CD4-positive, CD25-positive, alpha-beta regulatory T cell (primary cell): ENCODE measurements at regions not wholly inside any gene's neighbourhood (a gene's known extent, or its start where the extent isn't known, plus 50 kb on each side); places are given as distances from the start of the nearest gene placed in this dataset.

Experiments used
- ATAC-seq, 2 donors: fragments of 150-1000 bp; cut with Tn5 transposase; one replicate each; pipeline ENCODE4 v1.10.0; 2021; ENCODE audit warnings: low read depth in 2 of 2, moderate number of reproducible peaks in 2 of 2, moderate library complexity in 1 of 2
- DNase-seq, 3 donors: peaks; one replicate each; pipeline versions ENCODE4 v3.0.0 to v3.0.0-alpha.2; 2012 to 2022; ENCODE audit warnings: mixed read lengths in 1 of 3
- H3K27ac ChIP-seq: one replicate; pipeline ENCODE4 v1.7.0; 2013; ENCODE audit warnings: mild to moderate bottlenecking, low read length; ENCODE audit not compliant: insufficient read depth, poor library complexity, severe bottlenecking
- H3K27me3 ChIP-seq: one replicate; pipeline ENCODE4 v1.7.0; 2013; ENCODE audit warnings: low read length; ENCODE audit not compliant: control insufficient read depth, insufficient read depth
- H3K36me3 ChIP-seq: one replicate; pipeline ENCODE4 v1.7.0; 2013; ENCODE audit warnings: mild to moderate bottlenecking, low read length, moderate library complexity; ENCODE audit not compliant: control insufficient read depth, insufficient read depth
- H3K4me1 ChIP-seq: 2 replicates; pipeline ENCODE4 v1.7.0; 2013; ENCODE audit warnings: mild to moderate bottlenecking, low read length; ENCODE audit not compliant: insufficient read depth, control insufficient read depth, poor library complexity, severe bottlenecking
- H3K4me3 ChIP-seq: one replicate; pipeline ENCODE4 v1.7.0; 2013; ENCODE audit warnings: low read depth, mild to moderate bottlenecking, low read length, moderate library complexity
- H3K9me3 ChIP-seq, 2 experiments: 1 replicate in 1 of 2; 2 replicates in 1 of 2; pipeline ENCODE4 v1.7.0; 2013; ENCODE audit warnings: low read length in 2 of 2, mild to moderate bottlenecking in 1 of 2, moderate library complexity in 1 of 2; ENCODE audit not compliant: control insufficient read depth in 2 of 2
- H3K27ac Mint-ChIP-seq, 3 donors: one replicate each; pipeline ENCODE4 v1.8.0; 2020 to 2022; ENCODE audit warnings: mild to moderate bottlenecking in 3 of 3, mixed read lengths in 3 of 3, moderate library complexity in 2 of 3
- H3K27me3 Mint-ChIP-seq: one replicate; pipeline ENCODE4 v1.8.0; 2022; ENCODE audit warnings: mild to moderate bottlenecking, mixed read lengths
- H3K36me3 Mint-ChIP-seq: one replicate; pipeline ENCODE4 v1.8.0; 2020; ENCODE audit warnings: mixed read lengths
- H3K4me1 Mint-ChIP-seq, 4 donors: one replicate each; pipeline ENCODE4 v1.8.0; 2020 to 2022; ENCODE audit warnings: mixed read lengths in 4 of 4, mild to moderate bottlenecking in 1 of 4
- H3K4me3 Mint-ChIP-seq, 4 donors: one replicate each; pipeline ENCODE4 v1.8.0; 2020 to 2022; ENCODE audit warnings: mild to moderate bottlenecking in 4 of 4, mixed read lengths in 4 of 4, moderate library complexity in 3 of 4
- H3K9me3 Mint-ChIP-seq, 7 donors: one replicate each; pipeline ENCODE4 v1.8.0; 2020 to 2022; ENCODE audit warnings: mixed read lengths in 7 of 7, mild to moderate bottlenecking in 3 of 7, moderate library complexity in 2 of 7

DNA sequence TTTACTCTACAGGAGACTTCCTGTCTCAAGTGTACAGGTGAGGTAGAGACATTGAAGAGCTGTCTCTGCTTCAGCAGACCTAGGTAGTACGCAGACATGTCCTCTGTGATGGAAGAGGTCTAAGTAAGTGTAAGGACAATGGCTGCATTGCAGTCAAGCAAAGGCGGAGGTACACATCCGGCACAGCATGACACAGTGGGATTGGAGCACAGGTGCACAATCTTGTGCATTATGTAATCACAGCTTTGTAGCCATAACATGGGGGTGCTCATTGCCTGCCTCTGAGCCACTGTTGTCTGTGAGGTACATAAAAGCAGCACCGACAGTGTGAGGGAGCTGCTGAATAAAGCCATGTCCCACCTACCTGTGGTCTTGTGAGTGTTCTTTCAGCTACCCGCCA, 66.4 kb upstream of the CCDC190 start:
- Mint-ChIP-seq H3K4me1 (no peaks in the 10 kb centered on the region), H3K27ac (no peak overlapping the region), H3K27me3 (peaks cover 11% of the 10 kb centered on the region), H3K4me3 (no peak overlapping the region), H3K36me3 (no peaks in the 10 kb centered on the region), H3K9me3 (no peaks in the 10 kb centered on the region)
- no peak overlapping the region for H3K27ac ChIP-seq
- no peaks in the 10 kb centered on the region for H3K36me3 ChIP-seq
- DNase-seq (no peak), ATAC-seq (no peak)
- H3K9me3 ChIP-seq, result no peaks in the 10 kb centered on the region
- H3K4me1 ChIP-seq, result no peaks in the 10 kb centered on the region
- peaks cover 6% of the 10 kb centered on the region for H3K27me3 ChIP-seq
- no peak overlapping the region for H3K4me3 ChIP-seq

DNA sequence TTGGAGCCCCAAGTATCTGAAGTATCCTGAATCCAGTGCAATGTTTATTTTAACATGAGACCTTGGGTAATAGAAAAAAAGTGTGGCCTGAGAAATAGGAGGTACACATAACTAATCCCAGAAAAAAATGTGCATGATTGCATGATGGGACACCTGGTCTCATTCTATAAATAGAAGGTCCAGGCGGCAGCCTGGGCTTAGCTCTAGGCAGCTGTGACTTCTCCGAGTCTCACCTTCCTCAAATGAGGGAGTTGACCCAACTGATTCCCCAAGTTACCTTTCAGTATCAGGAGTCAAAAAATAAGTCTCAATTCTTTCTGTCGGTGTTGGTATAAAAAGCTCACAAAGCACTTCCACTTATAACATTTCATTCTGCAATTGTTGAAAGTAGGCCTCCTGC, 65.9 kb upstream of the CCDC190 start:
- H3K36me3 ChIP-seq, result no peaks in the 10 kb centered on the region
- H3K4me1 ChIP-seq, result no peaks in the 10 kb centered on the region
- H3K9me3 ChIP-seq, result no peaks in the 10 kb centered on the region
- no peaks in the 10 kb centered on the region for H3K4me1 Mint-ChIP-seq
- H3K9me3 Mint-ChIP-seq, result no peaks in the 10 kb centered on the region
- ATAC-seq, result no peak
- H3K27ac Mint-ChIP-seq, result no peak overlapping the region
- no peak overlapping the region for H3K4me3 Mint-ChIP-seq
- no peak overlapping the region for H3K27ac ChIP-seq
- peaks cover 6% of the 10 kb centered on the region for H3K27me3 ChIP-seq
- no peak overlapping the region for H3K4me3 ChIP-seq
- no peak for DNase-seq
- H3K27me3 Mint-ChIP-seq, result peaks cover 6% of the 10 kb centered on the region
- no peaks in the 10 kb centered on the region for H3K36me3 Mint-ChIP-seq

DNA sequence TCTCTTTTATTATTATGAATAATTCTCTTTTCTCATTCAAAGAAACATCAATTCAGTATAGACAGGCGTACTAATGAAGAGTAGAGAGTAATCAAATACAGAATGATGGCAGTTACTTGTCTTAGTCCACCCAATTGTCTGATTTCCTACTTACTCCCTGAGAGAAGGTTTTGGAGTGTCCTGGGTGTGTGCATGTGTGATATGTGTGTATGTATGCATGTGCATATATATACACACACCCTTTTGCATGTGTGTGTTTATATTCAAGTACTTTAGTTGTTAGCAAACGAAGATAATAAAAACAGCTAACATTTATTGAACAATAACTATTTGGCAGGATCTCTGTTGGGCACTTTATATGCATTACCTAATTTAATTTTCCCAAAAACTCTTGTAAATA, 63.2 kb upstream of the CCDC190 start:
- no peaks in the 10 kb centered on the region for H3K36me3 Mint-ChIP-seq
- DNase-seq, result no peak
- H3K27me3 ChIP-seq, result peaks cover 6% of the 10 kb centered on the region
- no peak overlapping the region for H3K4me3 ChIP-seq
- no peaks in the 10 kb centered on the region for H3K9me3 ChIP-seq
- no peak for ATAC-seq
- H3K4me1 ChIP-seq, result no peaks in the 10 kb centered on the region
- no peaks in the 10 kb centered on the region for H3K36me3 ChIP-seq
- H3K9me3 Mint-ChIP-seq, result peaks cover 0 to 2% (median 0%) of the 10 kb centered on the region in 7 donors
- H3K4me3 Mint-ChIP-seq, result no peak overlapping the region
- no peaks in the 10 kb centered on the region for H3K4me1 Mint-ChIP-seq
- no peak overlapping the region for H3K27ac ChIP-seq
- H3K27ac Mint-ChIP-seq, result no peak overlapping the region
- H3K27me3 Mint-ChIP-seq, result peaks cover 9% of the 10 kb centered on the region

DNA sequence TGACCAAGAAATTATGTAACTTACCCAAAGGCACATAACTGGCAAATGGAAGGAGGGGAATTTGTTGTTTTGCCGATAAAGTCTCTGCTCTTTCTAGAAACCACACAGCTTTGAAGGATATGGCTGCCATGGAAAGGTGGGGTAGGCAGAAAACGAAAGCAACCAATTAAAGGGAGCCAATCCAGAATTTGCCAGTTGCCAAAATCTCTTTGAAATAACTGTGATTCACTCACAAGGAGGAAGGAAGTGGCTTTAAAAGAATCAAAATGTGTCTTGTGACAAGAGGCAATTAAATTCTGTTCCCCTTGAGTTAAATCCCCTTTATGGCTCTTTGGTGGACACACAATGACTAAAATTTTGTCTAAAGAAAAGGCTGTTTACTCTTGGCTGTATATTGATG, 61.2 kb upstream of the CCDC190 start:
- Histone ChIP-seq H3K36me3 (no peaks in the 10 kb centered on the region), H3K4me3 (no peak overlapping the region), H3K4me1 (no peaks in the 10 kb centered on the region), H3K27me3 (peaks cover 4% of the 10 kb centered on the region), H3K27ac (no peak overlapping the region), H3K9me3 (no peaks in the 10 kb centered on the region)
- no peak for ATAC-seq
- no peak overlapping the region for H3K4me3 Mint-ChIP-seq
- H3K36me3 Mint-ChIP-seq, result no peaks in the 10 kb centered on the region
- peak in 1 of 3 donors; percentile 7 for DNase-seq
- H3K27me3 Mint-ChIP-seq, result peaks cover 13% of the 10 kb centered on the region
- no peak overlapping the region for H3K27ac Mint-ChIP-seq
- H3K9me3 Mint-ChIP-seq, result peaks cover 0 to 2% (median 0%) of the 10 kb centered on the region in 7 donors
- H3K4me1 Mint-ChIP-seq, result no peaks in the 10 kb centered on the region

DNA sequence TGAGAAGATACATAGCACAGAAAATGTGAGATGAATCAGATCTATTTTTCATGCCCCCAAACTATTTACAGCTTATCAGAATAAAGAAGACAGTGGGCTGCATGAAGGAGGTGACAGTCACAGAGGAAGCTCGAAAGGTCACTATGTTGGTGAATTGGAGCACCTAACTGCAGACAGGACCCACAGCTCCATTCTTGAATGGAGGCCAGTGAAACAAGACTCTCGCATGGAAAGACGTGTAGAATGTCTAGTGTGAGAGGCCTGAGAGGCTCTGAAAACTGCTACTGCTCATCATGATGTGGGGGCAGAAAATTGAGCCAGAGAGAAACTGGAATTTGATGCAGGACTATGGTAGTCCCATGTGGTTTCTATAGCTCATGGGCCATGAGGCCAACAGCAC, 60.3 kb upstream of the CCDC190 start:
- DNase-seq (no peak), ATAC-seq (no peak)
- Mint-ChIP-seq H3K4me1 (no peaks in the 10 kb centered on the region), H3K27ac (no peak overlapping the region), H3K27me3 (peaks cover 13% of the 10 kb centered on the region), H3K9me3 (peaks cover 0 to 3% (median 0%) of the 10 kb centered on the region in 7 donors), H3K4me3 (no peak overlapping the region), H3K36me3 (no peaks in the 10 kb centered on the region)
- H3K9me3 ChIP-seq, result no peaks in the 10 kb centered on the region
- no peaks in the 10 kb centered on the region for H3K4me1 ChIP-seq
- no peaks in the 10 kb centered on the region for H3K36me3 ChIP-seq
- H3K27me3 ChIP-seq, result peaks cover 4% of the 10 kb centered on the region
- H3K27ac ChIP-seq, result no peak overlapping the region
- no peak overlapping the region for H3K4me3 ChIP-seq

DNA sequence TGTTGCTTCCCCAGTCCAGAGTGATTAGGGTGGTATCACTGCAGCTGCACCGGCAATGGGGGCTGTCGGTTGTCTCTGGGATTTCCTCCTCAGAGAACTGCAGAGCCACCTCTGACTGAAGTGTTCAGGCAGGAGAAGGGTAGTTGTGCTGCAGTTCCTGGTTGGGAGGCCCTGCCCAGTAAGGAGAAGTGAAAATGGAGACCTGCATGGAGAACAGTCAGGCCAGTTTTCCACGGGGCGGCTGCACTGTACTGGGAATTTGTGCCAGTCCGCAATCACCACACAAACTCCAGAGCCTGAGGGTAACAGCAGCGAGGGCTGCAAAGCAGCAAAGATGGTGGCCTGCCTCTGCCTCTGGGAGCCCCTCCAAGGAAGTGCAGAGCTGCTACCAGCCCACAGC, 58.1 kb upstream of the CCDC190 start:
- H3K4me3 ChIP-seq, result no peak overlapping the region
- H3K27ac ChIP-seq, result no peak overlapping the region
- H3K9me3 Mint-ChIP-seq, result peaks cover 0 to 6% (median 4%) of the 10 kb centered on the region in 7 donors
- H3K36me3 ChIP-seq, result no peaks in the 10 kb centered on the region
- ATAC-seq, result no peak
- H3K9me3 ChIP-seq, result no peaks in the 10 kb centered on the region
- no peaks in the 10 kb centered on the region for H3K4me1 Mint-ChIP-seq
- H3K27me3 ChIP-seq, result peaks cover 5% of the 10 kb centered on the region
- H3K4me3 Mint-ChIP-seq, result no peak overlapping the region
- no peaks in the 10 kb centered on the region for H3K36me3 Mint-ChIP-seq
- H3K4me1 ChIP-seq, result no peaks in the 10 kb centered on the region
- no peak for DNase-seq
- peaks cover 13% of the 10 kb centered on the region for H3K27me3 Mint-ChIP-seq
- H3K27ac Mint-ChIP-seq, result no peak overlapping the region

DNA sequence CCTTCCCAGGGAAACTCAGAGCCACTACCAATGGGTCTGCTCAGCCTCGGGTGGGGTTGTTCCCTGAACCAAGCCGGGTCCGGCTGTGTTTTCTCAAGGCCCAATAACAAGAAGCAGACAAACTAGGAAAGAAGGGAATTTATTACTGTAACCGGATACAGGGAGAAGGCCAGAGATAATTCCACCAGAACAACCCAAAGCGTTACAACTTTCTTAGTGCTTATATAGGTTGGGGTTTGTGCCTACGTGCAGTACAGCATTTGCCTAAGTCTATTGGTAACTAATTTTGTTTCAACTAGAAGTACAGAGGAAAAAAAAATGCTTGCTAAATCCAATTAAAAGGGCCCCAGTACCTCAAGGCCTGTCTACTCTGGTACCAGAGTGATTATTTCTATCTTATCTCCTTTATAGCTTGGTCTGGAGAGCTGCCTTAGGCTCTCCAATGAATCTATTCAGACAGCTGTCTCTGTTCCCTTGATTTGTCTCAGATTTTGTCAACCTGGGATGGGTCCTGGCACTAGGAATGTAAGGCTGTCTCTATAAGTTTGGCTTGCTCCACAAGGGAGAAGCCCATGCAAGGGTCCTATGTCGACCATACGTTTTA, 57.3 kb upstream of the CCDC190 start:
- no peaks in the 10 kb centered on the region for H3K36me3 Mint-ChIP-seq
- H3K4me1 ChIP-seq, result no peaks in the 10 kb centered on the region
- DNase-seq (no peak), ATAC-seq (no peak)
- no peak overlapping the region for H3K4me3 Mint-ChIP-seq
- H3K9me3 ChIP-seq, result no peaks in the 10 kb centered on the region
- H3K27ac ChIP-seq, result no peak overlapping the region
- no peaks in the 10 kb centered on the region for H3K4me1 Mint-ChIP-seq
- H3K27ac Mint-ChIP-seq, result peak overlapping the region in 1 of 3 donors; percentile 27
- peaks cover 13% of the 10 kb centered on the region for H3K27me3 Mint-ChIP-seq
- H3K9me3 Mint-ChIP-seq, result peaks cover 0 to 6% (median 4%) of the 10 kb centered on the region in 7 donors
- no peaks in the 10 kb centered on the region for H3K36me3 ChIP-seq
- no peak overlapping the region for H3K4me3 ChIP-seq
- peaks cover 3% of the 10 kb centered on the region for H3K27me3 ChIP-seq

DNA sequence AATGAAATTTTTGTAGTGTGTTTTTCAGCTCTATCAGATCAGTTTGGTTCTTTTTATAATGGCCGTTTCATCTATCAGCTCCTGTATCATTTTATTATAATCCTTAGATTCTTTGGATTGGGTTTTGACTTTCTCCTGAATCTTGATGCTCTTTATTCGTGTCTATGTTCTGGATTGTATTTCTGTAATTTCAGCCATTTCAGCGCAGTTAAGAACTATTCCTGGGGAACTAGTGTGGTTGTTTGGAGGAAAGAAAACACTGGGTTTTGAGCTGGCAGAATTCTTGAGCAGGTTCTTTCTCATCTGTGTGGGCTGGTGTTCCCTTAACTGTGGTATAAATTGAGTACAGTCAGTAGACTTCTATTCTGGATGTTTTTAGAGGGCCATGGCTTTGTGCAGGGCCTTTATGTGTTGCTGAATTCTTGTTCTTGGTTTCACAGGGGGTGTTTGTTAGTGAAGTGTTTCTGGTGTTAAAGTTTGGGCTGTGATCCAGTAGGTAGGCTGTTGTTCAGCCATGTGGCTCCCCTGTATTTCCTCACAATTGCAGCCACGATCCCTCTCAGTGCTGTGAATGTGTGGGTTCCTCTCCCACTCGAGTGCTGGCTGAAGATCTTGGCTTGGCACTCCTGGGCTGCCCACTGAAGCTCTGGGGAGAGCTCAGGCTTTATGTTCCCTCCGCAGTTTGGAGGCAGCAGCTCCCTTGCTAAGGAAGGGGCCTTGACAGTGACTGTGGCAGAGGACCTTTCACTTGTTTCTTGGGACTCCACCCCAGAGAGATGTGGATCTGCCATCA, 56.0 kb upstream of the CCDC190 start:
- H3K27me3 Mint-ChIP-seq, result peaks cover 13% of the 10 kb centered on the region
- no peaks in the 10 kb centered on the region for H3K36me3 Mint-ChIP-seq
- DNase-seq, result no peak
- Histone ChIP-seq H3K27ac (no peak overlapping the region), H3K4me3 (no peak overlapping the region), H3K4me1 (no peaks in the 10 kb centered on the region), H3K9me3 (no peaks in the 10 kb centered on the region), H3K36me3 (no peaks in the 10 kb centered on the region), H3K27me3 (peaks cover 3% of the 10 kb centered on the region)
- no peaks in the 10 kb centered on the region for H3K4me1 Mint-ChIP-seq
- no peak for ATAC-seq
- no peak overlapping the region for H3K27ac Mint-ChIP-seq
- peaks cover 0 to 11% (median 4%) of the 10 kb centered on the region in 7 donors for H3K9me3 Mint-ChIP-seq
- H3K4me3 Mint-ChIP-seq, result no peak overlapping the region
